GM21447 (cell line): ENCODE measurements at regions not wholly inside any gene's neighbourhood (a gene's known extent, or its start where the extent isn't known, plus 50 kb on each side); places are given as distances from the start of the nearest gene placed in this dataset.

Experiments used
- ATAC-seq: cut with Tn5 transposase; IDR thresholded peaks from one replicate; pipeline ENCODE4 v1.9.1; 2021; ENCODE audit not compliant: unreplicated experiment

- ATAC-seq = no peak
Measured at GRCh38 chr6:126091466-126091865, 105.1 kb downstream of the TRMT11 start.

DNA sequence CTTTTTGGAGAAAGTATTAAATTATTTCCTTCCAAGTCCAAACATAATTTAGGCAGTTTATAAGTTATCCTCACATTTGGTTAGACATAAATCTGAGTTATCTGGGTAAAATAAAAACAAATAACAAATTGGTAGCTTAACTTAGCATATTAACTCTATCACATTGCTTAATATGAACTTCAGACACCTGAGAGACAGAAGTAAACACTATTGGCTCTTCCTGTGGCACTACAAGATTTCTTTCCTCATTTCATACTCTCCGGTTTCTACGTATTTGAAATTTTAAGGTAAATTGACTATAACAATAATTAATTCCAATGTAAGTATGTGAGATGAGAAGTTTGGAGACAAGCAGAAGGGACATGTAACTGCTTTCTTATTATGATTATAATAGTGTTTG is 106.8 kb downstream of the TRMT11 start:
- no peak for ATAC-seq

DNA sequence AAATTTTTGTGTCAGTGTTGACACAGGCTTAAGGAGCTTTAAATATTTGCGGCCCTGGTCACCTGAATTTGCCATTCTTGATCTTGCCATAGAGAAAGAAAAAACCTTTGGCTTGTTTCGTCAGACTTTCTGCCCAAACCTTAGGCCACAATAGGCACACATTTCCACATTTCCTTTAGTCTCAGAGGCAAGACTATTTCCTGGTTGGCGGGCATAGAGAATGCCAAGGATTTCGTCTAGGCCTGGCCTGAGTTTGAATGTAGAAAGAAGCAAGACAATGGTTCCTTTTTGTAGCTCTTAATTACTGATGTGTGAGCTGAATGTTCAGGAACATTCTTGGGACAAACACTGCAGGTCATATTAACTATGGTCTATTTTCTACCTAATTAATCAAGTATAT is 108.1 kb downstream of the TRMT11 start:
- no peak for ATAC-seq

DNA sequence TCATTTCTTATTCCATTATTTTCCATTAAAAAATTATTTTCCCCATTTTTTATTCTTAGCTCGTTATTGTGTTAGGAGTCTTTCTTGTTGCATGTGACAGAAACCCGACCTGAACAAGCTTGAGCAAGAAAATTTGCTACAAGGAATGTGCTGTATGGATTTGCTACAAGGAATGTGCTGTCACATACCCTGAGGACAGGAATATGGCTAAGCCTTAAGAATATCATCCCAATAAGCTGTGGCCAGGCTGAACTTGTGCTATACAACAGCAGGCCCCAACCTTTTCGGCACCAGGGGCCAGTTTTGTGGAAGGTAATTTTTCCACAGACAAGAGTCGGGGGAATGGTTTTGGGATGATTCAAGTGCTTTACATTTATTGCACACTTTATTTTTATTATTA is 114.0 kb downstream of the TRMT11 start:
- no peak for ATAC-seq

GRCh38 chr6:126102358-126102757 is 116.0 kb downstream of the TRMT11 start:
- ATAC-seq = no peak

DNA sequence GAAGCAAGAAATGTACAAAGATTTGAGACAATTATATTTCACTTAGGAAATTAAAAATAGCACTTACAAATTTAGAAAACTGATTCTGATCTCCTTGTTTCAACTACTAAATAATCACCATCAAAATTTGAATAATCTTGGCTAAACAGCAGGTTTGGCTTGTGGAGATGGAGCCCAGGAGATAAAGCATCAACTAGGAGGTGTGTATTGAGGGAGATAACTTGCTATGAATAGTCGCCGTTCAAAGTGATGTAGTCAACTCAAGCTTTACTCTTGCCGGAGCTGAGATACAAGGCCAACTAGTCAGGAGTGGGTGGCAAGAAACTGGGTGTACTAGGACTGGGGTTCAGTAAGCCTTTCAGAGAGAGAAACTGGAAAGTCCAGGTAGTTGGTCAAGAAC is 117.7 kb downstream of the TRMT11 start:
- ATAC-seq = no peak

DNA sequence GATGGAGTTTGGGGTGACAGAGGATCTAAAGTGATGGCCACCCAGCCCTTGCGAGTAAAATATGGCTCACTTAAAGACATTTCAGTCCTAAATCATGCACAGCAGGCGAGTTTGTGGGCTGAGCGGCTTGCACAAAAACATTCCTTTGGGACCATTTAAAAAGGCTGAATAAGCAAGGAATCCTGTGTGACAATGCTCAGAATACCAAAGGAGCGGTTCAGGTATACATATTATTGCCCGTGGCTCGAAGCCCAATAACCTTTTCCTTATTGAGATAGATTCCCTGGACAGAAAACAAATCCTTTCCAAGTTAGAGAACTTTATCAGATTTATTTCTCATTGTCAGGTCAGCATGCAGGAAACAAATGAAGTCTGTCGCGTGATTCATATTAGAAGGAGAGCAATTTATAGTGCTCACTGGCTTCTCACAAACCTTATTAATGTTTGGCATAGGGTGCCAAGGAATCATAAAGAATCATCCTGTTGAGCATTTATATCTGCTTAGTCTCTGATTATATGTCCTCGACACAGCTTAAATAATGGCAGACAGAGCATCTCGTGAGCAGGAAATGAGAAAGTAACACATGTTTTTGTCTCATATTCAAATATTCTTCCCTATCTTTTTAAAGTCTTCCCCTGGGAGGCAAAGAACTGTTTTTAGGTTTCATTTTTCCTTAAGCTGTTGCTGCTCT is 121.3 kb downstream of the TRMT11 start:
- ATAC-seq = no peak

DNA sequence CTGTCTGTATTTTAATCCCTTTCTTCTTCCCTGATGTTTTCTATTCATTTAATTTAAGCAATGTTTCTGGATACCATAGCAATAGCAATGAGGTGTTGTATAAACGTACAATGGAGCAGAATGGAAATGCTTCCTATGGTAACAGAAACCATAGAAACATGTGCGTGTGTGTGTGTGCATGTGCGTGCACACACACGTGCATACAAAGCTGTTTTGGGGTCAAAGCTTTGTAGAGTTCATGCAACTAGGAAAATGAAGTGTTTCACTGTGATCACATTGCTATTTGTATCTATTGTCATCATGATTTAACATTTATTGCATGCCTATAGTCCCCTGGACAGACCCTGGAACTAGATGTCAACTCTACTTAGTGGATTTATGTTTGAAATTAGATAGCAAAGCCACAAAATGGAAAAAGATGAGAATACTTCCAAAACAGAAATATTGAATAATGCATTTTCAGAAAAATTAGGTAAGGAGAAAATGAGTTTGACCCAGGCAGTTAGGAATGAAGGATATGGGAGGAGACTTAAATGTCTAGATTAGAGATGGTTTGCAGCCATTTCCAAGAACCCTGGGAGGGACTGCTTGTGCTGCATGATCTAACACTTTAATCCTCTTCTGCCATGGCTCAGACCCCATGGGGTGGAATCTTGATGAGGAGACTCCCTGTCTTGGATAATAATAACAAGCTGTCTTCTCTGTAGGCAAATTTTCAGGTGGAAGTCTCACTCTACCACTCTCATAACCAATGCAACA is 124.4 kb downstream of the TRMT11 start:
- no peak for ATAC-seq

- no peak for ATAC-seq
Measured at GRCh38 chr6:126111327-126111726, 125.0 kb downstream of the TRMT11 start.

DNA sequence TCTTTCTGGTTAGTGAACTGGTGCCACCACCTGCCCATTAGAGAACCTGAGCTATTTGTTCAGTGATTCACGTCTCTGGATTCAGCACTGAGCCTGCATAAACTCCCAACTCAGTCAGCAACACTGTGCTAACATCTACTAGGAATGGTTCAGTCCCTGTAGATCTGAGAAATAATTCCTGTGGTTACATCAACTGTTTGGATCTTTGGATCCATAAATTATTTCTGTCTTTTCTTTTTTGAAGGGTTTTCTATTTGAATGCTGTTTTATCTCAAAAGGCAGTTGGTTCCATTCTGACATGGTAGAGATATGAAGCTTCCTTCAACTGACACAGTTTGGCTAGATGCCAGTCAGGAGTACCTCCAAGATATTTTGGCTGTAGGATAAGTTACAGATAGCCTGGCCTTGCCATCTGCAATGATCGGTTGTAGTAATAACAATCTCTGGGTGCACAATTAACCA is 125.9 kb downstream of the TRMT11 start:
- no peak for ATAC-seq

GRCh38 chr6:126113261-126113660 is 126.9 kb downstream of the TRMT11 start:
- no peak for ATAC-seq

DNA sequence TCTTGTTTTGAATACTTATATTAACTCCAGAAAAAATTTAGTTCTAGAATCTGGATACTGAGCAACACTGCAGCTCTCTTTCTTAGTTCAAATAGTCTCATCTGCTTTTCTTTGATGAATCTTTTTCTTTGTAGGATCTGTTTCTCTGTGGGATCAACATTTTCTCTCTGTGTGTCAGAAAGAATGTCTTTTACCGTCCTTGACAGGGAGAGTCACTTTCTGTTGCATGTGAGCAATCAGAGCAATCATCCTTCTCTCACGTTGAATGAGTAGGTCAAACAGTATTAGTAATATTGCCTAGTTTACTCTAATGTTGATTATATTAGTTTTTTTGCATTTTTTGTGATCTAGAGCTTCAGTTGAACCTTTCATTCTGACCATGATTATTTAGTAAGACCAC is 130.9 kb downstream of the TRMT11 start:
- ATAC-seq = no peak

DNA sequence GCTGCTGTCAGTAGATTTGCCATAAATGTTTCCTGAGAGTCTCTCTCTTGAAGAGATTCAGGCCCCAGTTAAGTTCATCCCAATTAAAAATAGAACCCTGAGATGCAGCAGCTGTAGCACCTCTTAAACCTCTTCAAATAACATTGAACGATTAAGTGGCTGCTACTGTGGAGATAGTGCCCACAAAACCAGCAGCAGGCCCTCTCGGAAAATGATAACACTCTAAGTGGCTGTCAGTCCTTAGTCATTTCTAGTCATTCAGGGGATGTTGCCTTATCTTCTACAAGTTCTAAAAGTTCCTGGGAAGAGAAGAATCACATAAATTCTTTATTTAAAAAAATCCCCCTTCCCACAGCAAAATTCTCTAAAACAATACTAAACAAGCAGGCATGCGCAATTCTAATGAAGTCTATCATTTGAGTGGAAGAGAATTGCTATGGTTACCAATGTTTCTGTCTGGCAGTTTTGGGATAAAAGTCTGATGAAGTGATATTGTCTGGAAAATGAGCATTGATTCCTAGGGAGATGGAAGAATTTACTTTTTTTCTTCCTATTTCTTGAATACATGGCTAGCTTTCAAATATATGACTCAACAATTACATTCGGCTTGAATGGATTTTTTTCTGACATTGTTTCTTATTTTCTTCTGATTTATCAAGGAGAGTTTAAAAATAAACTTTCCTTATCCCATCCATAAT is 131.9 kb downstream of the TRMT11 start:
- ATAC-seq = no peak

DNA sequence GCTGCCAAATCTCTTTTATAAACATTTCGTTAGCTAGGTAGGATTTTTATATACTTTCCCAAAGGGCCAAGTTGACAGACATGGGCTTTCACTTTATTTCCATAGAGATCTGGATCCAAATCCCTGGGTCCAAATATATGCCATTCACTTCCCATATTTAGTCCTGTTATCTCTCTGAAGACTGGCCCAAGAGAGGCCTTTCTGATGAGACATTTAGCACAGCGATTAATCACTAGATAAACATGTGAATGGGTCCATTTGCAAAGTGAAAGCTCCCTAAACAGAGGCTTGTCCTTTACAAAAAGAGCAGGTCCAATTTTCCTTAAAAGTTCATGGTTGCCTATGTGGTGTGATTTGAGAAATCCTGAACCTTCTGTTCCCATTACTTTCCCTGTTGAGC is 132.6 kb downstream of the TRMT11 start:
- no peak for ATAC-seq

- no peak for ATAC-seq
Measured at GRCh38 chr6:126123226-126123625, 136.9 kb downstream of the TRMT11 start.

GRCh38 chr6:126127659-126128058 is 141.3 kb downstream of the TRMT11 start:
- ATAC-seq = no peak

- ATAC-seq = no peak
Measured at GRCh38 chr6:126131246-126131645, 144.9 kb downstream of the TRMT11 start.

GRCh38 chr6:126133984-126134383 is 147.6 kb downstream of the TRMT11 start:
- ATAC-seq = no peak

- ATAC-seq = no peak
Measured at GRCh38 chr6:126134491-126134890, 148.2 kb downstream of the TRMT11 start.

DNA sequence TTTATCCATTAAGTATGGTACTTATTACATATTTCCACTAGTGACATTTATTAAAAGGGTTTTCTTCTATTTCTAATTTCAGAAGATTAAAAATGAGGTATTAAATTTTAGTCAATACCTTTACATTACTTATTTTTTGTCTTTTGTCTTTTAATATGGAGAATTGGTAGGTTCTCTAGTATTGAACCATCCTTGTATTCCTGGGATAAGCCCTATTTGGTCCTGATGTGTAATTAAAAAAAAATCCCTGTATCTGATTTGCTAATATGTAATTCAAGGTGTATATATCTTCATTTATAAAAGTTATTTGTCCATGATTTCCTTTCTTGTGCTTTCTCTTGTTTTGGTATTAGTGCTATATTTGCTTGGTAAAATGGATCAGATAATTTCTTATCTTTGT is 153.7 kb downstream of the TRMT11 start:
- ATAC-seq = no peak

DNA sequence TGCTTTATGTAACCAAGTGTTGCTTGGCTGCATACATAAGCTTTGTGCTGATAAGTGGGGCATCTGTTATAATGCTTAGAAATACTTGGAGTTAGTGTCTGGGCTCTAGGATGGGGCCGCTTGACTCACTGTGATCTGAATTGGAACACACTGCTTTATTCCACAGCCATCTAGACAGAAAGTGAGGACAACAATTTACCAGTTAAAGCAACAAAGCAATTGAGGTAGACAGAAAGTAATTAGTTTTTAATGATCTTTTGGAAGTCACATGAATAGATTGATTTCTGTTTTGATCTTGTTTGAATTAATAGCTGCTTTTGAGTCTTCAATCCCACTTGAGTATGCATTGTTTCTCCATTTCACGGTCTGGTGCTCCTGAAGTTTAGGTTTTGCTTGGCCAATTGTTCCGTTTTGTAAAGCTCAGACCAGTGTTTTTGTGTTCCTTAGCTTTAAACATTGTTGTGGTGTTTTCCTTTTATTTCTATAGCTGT is 157.5 kb downstream of the TRMT11 start:
- ATAC-seq = no peak

GRCh38 chr6:126145351-126145750 is 159.0 kb downstream of the TRMT11 start:
- ATAC-seq = no peak
